ENCODE measurements at regions not wholly inside any gene's neighbourhood (a gene's known extent, or its start where the extent isn't known, plus 50 kb on each side); places are given as distances from the start of the nearest gene placed in this dataset.

- no peak for TF ChIP-seq CTCF (IDR thresholded peaks at IDR 0.05)
- no peak for TF ChIP-seq POLR2A (IDR thresholded peaks at IDR 0.05)
- no peak for TF ChIP-seq POLR2AphosphoS5 (IDR thresholded peaks at IDR 0.05)
These were observed 252.9 kb upstream of the ZFP64 start for GRCh38 chr20:52444455-52444854.

All from prostate gland (tissue), 2 donors.